ENCODE measurements at regions not wholly inside any gene's neighbourhood (a gene's known extent, or its start where the extent isn't known, plus 50 kb on each side); places are given as distances from the start of the nearest gene placed in this dataset.

- no peak for TF ChIP-seq CTCF (IDR thresholded peaks at IDR 0.05; ENCODE audit: low read depth, low read length, missing control alignments)
- no peak overlapping the region for H3K4me3 ChIP-seq (ENCODE audit: low read depth, low read length)
- in situ Hi-C loops (cut with HindIII; ENCODE audit: low pct_ligation_motif_present, low sequenced_read_pairs), result no loop called here
- no peaks in the 10 kb centered on the region for H3K36me3 ChIP-seq (replicated peaks)
- no peaks in the 10 kb centered on the region for H3K27me3 ChIP-seq (replicated peaks)
- no peak overlapping the region for H3K27ac ChIP-seq
- no peak for DNase-seq
Observed at GRCh38 chr6:51283723-51284355, 465.2 kb downstream of the TFAP2B start.

- in situ Hi-C loops (cut with HindIII; ENCODE audit: low pct_ligation_motif_present, low sequenced_read_pairs), result no loop called here
- H3K36me3 ChIP-seq (replicated peaks), result no peaks in the 10 kb centered on the region
- no peaks in the 10 kb centered on the region for H3K27me3 ChIP-seq (replicated peaks)
- H3K27ac ChIP-seq, result no peak overlapping the region
- no peak for TF ChIP-seq CTCF (IDR thresholded peaks at IDR 0.05; ENCODE audit: low read depth, low read length, missing control alignments)
- H3K4me3 ChIP-seq (ENCODE audit: low read depth, low read length), result no peak overlapping the region
- DNase-seq, result no peak
Observed at GRCh38 chr6:51285876-51286275, 467.2 kb downstream of the TFAP2B start.

- no peaks in the 10 kb centered on the region for H3K27me3 ChIP-seq (replicated peaks)
- DNase-seq, result peak; percentile 40
- in situ Hi-C loops (cut with HindIII; ENCODE audit: low pct_ligation_motif_present, low sequenced_read_pairs), result no loop called here
- no peak for TF ChIP-seq CTCF (IDR thresholded peaks at IDR 0.05; ENCODE audit: low read depth, low read length, missing control alignments)
- no peak overlapping the region for H3K27ac ChIP-seq
- H3K36me3 ChIP-seq (replicated peaks), result no peaks in the 10 kb centered on the region
- no peak overlapping the region for H3K4me3 ChIP-seq (ENCODE audit: low read depth, low read length)
Observed at GRCh38 chr6:51289041-51289440, 470.4 kb downstream of the TFAP2B start.

- Histone ChIP-seq H3K27me3 (replicated peaks) (no peaks in the 10 kb centered on the region), H3K36me3 (replicated peaks) (no peaks in the 10 kb centered on the region), H3K27ac (peak overlapping the region; percentile 22), H3K4me3 (ENCODE audit: low read depth, low read length) (no peak overlapping the region)
- in situ Hi-C loops (cut with HindIII; ENCODE audit: low pct_ligation_motif_present, low sequenced_read_pairs), result no loop called here
- peak; percentile 43 for DNase-seq
- TF ChIP-seq CTCF (IDR thresholded peaks at IDR 0.05; ENCODE audit: low read depth, low read length, missing control alignments), result no peak
Observed at GRCh38 chr6:51292659-51293058, 474.0 kb downstream of the TFAP2B start.

- Histone ChIP-seq H3K27me3 (replicated peaks) (no peaks in the 10 kb centered on the region), H3K36me3 (replicated peaks) (no peaks in the 10 kb centered on the region), H3K27ac (no peak overlapping the region), H3K4me3 (ENCODE audit: low read depth, low read length) (no peak overlapping the region)
- no peak for DNase-seq
- no peak for TF ChIP-seq CTCF (IDR thresholded peaks at IDR 0.05; ENCODE audit: low read depth, low read length, missing control alignments)
- in situ Hi-C loops (cut with HindIII; ENCODE audit: low pct_ligation_motif_present, low sequenced_read_pairs), result no loop called here
Observed at GRCh38 chr6:51299621-51300380, 481.1 kb downstream of the TFAP2B start.

All from brain microvascular endothelial cell (primary cell).